ENCODE measurements at regions not wholly inside any gene's neighbourhood (a gene's known extent, or its start where the extent isn't known, plus 50 kb on each side); places are given as distances from the start of the nearest gene placed in this dataset.
A peak's percentile ranks its signal among the peaks of the same experiment; 100 is the strongest.

GRCh38 chrX:124594017-124594651, 247.8 kb downstream of the SH2D1A start:
- DNase-seq (ENCODE audit: low spot score): no peak
- POLR2A ChIA-PET (ENCODE audit: low non-redundant PET): no interaction called here
- TF ChIP-seq CTCF (conservative IDR thresholded peaks at IDR 0.05; ENCODE audit: low read depth): no peak

GRCh38 chrX:124605511-124605910, 259.1 kb downstream of the SH2D1A start:
- POLR2A ChIA-PET (ENCODE audit: low non-redundant PET): no interaction called here
- no peak for TF ChIP-seq CTCF (conservative IDR thresholded peaks at IDR 0.05; ENCODE audit: low read depth)
- no peak overlapping the region for H3K27ac ChIP-seq
- CTCF ChIA-PET: interaction anchor here (0.6 kb wide), 1 partner anchor 1222 kb away, joined by 3 read pairs; no protein-coding TSS in a partner anchor
- DNase-seq (ENCODE audit: low spot score): peak; percentile 10

More at GRCh38 chrX:124594017-124594651, 247.8 kb downstream of the SH2D1A start:
- CTCF ChIA-PET: no interaction called here
- no peak overlapping the region for H3K27ac ChIP-seq

DNA sequence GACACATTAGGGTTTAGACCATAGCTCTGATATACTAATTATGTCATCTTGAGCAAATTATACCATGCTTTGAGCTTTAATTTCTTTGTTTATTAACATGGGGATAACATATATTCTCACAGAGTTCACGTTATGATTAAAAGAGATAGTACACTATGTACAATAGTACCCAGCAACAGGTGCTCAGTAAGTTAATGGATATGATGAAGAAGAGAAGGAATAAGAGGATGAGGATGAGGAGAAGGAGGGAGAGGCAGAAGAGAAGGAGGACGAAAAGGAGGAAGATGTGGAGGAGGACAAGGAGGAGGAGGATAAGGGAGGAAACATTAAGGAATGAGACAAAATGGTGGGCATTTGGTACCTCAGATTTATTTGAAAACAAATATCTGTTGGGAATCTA, 260.4 kb downstream of the SH2D1A start:
- ChIA-PET CTCF (no interaction called here), POLR2A (ENCODE audit: low non-redundant PET) (no interaction called here)
- no peak overlapping the region for H3K27ac ChIP-seq
- no peak for TF ChIP-seq CTCF (conservative IDR thresholded peaks at IDR 0.05; ENCODE audit: low read depth)
- DNase-seq (ENCODE audit: low spot score): no peak

DNA sequence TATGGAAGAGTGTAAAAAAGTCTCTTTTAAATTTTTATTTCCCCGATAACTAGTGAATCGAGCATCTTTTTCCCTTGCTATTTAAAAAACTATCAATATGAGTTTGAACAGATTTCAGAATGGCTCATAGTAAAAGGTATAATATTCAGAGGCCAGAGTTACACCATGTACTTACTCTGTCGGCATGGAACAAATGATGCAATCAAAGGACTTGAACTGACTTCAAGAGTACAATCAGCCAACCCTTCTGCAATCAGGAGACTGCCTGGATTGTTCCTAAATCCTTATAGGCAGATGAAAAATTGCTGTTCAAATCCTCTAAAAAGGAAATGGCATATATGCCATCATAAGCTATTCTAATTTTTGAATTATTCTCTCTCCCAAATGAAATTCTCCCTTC, 273.3 kb downstream of the SH2D1A start:
- no peak for TF ChIP-seq CTCF (conservative IDR thresholded peaks at IDR 0.05; ENCODE audit: low read depth)

GRCh38 chrX:124634363-124634762, 288.0 kb downstream of the SH2D1A start:
- POLR2A ChIA-PET (ENCODE audit: low non-redundant PET): no interaction called here
- no peak for TF ChIP-seq CTCF (conservative IDR thresholded peaks at IDR 0.05; ENCODE audit: low read depth)
- CTCF ChIA-PET: no interaction called here
- peak; percentile 0 for DNase-seq (ENCODE audit: low spot score)
- no peak overlapping the region for H3K27ac ChIP-seq

More for the DNA sequence above, 273.3 kb downstream of the SH2D1A start:
- no peak for DNase-seq (ENCODE audit: low spot score)
- ChIA-PET POLR2A (ENCODE audit: low non-redundant PET) (no interaction called here), CTCF (no interaction called here)
- H3K27ac ChIP-seq: no peak overlapping the region

DNA sequence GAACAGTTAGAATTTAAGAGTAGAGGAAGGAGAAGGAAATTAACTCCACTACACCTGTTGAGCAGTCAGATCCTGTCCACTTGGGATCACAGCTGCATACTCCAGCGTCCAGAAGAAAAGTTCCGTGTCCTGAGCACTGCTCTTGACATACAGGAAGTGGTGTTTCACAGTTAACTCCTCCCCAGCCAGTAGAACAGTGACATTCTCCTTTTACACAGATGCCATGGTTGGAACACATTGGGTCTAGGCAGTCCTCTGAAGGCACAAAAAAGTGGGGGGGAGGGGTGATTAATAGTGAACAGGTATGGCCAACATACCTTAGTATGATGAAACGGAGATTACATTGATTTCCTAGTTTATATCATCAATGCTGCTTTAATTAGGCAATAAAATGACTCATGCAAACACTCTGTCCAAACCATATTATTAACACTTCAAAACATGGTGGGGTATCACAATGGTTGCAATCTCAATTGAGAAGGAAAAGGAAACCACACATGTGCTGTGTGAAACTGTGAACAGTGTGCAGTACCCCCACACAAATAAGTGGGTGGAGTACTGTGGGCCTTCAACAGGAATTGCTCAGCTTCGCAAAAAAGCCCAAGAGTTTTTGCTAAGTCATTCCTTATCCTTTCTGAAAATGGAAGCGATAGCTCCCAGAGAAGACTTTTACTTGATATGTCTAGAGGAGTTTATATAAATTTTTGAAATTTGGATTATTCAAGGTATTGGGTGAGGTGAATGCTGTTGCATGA, 295.6 kb downstream of the SH2D1A start:
- no peak overlapping the region for H3K27ac ChIP-seq
- peak; percentile 0 for DNase-seq (ENCODE audit: low spot score)
- ChIA-PET CTCF (no interaction called here), POLR2A (ENCODE audit: low non-redundant PET) (no interaction called here)
- TF ChIP-seq CTCF (conservative IDR thresholded peaks at IDR 0.05; ENCODE audit: low read depth): no peak
